Neural progenitor cell (in vitro differentiated cells): ENCODE measurements at regions not wholly inside any gene's neighbourhood (a gene's known extent, or its start where the extent isn't known, plus 50 kb on each side); places are given as distances from the start of the nearest gene placed in this dataset.

Experiments used
- CTCF ChIP-seq: fragments of 200-600 bp; sonication (generic); IDR thresholded peaks from 2 replicates; pipeline ENCODE4 v1.5.1; 2017; ENCODE audit warnings: antibody characterized with exemption, mild to moderate bottlenecking
- EZH2phosphoT487 ChIP-seq: fragments of 200-600 bp; sonication (generic); IDR thresholded peaks from 2 replicates; pipeline ENCODE4 v1.6.1; 2017; ENCODE audit warnings: antibody characterized with exemption

- TF ChIP-seq CTCF = no peak
- TF ChIP-seq EZH2phosphoT487 = no peak
Measured at GRCh38 chr5:19042106-19042505, 945.9 kb downstream of the CDH18 start.
